Progenitor cell of endocrine pancreas (in vitro differentiated cells): ENCODE measurements at regions not wholly inside any gene's neighbourhood (a gene's known extent, or its start where the extent isn't known, plus 50 kb on each side); places are given as distances from the start of the nearest gene placed in this dataset.

Source experiments
- DNase-seq: peaks from one replicate; pipeline ENCODE4 v3.0.0; 2021; ENCODE audit warnings: low spot score; ENCODE audit not compliant: unreplicated experiment
- H3K27ac Mint-ChIP-seq: 2 replicates; pipeline ENCODE4 v1.8.0; 2021; ENCODE audit warnings: mild to moderate bottlenecking, moderate library complexity, mixed read lengths
- H3K27me3 Mint-ChIP-seq: 2 replicates; pipeline ENCODE4 v1.8.0; 2021; ENCODE audit warnings: mixed read lengths
- H3K36me3 Mint-ChIP-seq: 2 replicates; pipeline ENCODE4 v1.8.0; 2022; ENCODE audit warnings: mixed read lengths; ENCODE audit not compliant: insufficient read depth
- H3K4me1 Mint-ChIP-seq: 2 replicates; pipeline ENCODE4 v1.8.0; 2021; ENCODE audit warnings: low read depth, mixed read lengths
- H3K4me3 Mint-ChIP-seq: 2 replicates; pipeline ENCODE4 v1.8.0; 2021; ENCODE audit warnings: low read depth, mild to moderate bottlenecking, moderate library complexity, mixed read lengths
- H3K9me3 Mint-ChIP-seq: 2 replicates; pipeline ENCODE4 v1.8.0; 2021; ENCODE audit warnings: low read depth, mixed read lengths
- TF ChIP-seq, protein P1 (sequence below): fragments of 200-600 bp; sonication (generic); IDR thresholded peaks from one replicate; pipeline ENCODE4 v1.5.0; 2021; ENCODE audit warnings: antibody characterized with exemption, mild to moderate bottlenecking; ENCODE audit not compliant: unreplicated experiment

DNA sequence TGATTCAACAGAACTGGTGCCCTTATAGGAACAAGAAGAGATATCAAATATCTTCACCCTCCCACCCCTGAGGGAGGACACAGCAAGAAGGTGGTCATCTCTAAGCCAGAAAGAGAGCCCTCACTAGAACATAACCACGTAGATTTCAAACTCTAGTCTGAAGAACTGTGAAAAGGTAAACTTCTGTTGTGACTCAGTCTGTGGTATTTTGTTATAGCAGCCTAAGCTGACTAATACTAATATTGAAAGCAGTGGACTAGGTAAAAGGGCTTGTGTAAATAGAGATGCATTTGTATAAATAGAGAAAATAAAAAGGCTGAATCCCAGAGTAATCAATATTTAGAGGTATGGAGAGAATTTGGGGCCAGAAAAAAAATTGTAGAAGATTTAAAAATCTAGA, 157.6 kb upstream of the CCNH start:
- Mint-ChIP-seq H3K27me3 (no peaks in the 10 kb centered on the region), H3K27ac (no peak overlapping the region), H3K36me3 (no peaks in the 10 kb centered on the region), H3K4me1 (peaks cover 8% of the 10 kb centered on the region), H3K9me3 (peaks cover 6% of the 10 kb centered on the region), H3K4me3 (no peak overlapping the region)
- TF ChIP-seq, protein P1, sequence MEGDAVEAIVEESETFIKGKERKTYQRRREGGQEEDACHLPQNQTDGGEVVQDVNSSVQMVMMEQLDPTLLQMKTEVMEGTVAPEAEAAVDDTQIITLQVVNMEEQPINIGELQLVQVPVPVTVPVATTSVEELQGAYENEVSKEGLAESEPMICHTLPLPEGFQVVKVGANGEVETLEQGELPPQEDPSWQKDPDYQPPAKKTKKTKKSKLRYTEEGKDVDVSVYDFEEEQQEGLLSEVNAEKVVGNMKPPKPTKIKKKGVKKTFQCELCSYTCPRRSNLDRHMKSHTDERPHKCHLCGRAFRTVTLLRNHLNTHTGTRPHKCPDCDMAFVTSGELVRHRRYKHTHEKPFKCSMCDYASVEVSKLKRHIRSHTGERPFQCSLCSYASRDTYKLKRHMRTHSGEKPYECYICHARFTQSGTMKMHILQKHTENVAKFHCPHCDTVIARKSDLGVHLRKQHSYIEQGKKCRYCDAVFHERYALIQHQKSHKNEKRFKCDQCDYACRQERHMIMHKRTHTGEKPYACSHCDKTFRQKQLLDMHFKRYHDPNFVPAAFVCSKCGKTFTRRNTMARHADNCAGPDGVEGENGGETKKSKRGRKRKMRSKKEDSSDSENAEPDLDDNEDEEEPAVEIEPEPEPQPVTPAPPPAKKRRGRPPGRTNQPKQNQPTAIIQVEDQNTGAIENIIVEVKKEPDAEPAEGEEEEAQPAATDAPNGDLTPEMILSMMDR = no peak
- DNase-seq = no peak

DNA sequence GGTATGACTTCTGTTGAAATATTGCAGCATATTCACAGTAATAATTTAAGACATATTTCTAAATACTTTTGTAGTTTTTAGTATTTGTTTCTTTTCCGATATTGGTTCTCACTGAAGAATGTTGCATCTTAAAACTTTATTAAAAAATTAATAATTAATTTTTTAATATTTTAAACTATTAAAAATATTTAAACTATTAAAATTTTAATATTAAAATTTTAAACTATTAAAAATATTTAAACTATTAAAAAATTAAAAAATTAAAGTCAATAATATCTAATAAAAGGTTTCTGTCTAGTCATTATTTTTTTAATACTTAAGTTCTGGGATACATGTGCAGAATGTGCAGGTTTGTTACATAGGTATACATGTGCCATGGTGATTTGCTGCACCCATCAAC, 149.3 kb upstream of the CCNH start:
- Mint-ChIP-seq H3K36me3 (no peaks in the 10 kb centered on the region), H3K4me3 (no peak overlapping the region), H3K27me3 (no peaks in the 10 kb centered on the region), H3K9me3 (peaks cover 6% of the 10 kb centered on the region), H3K4me1 (peaks cover 20% of the 10 kb centered on the region), H3K27ac (no peak overlapping the region)
- TF ChIP-seq, protein P1 = no peak
- DNase-seq = no peak

DNA sequence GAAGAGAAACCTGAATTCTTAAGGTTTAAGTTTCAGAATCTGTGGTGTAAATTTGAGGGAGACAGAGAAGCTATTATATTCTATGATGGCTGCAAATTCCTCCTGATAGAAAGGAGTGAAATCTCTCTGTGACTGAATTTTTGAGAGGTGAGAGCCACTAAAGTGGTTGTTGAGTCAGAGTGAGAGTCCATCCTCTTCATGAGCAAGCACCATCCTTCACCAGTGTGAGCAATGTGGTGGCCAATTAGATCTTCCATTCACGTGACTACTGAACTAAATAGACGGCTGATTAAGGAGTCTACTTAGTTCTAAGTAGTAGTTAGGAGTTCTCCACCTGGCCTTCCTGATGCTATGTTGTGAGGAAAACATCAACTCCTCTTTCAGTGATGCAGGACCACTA, 147.8 kb upstream of the CCNH start:
- no peak for DNase-seq
- Mint-ChIP-seq H3K27ac (no peak overlapping the region), H3K4me3 (no peak overlapping the region), H3K4me1 (peaks cover 13% of the 10 kb centered on the region), H3K27me3 (no peaks in the 10 kb centered on the region), H3K36me3 (no peaks in the 10 kb centered on the region), H3K9me3 (peaks cover 1% of the 10 kb centered on the region)
- TF ChIP-seq, protein P1 = no peak

GRCh38 chr5:87551911-87552310, 139.2 kb upstream of the CCNH start:
- H3K4me3 Mint-ChIP-seq = no peak overlapping the region
- TF ChIP-seq, protein P1 = no peak
- H3K36me3 Mint-ChIP-seq = no peaks in the 10 kb centered on the region
- H3K27me3 Mint-ChIP-seq = no peaks in the 10 kb centered on the region
- H3K4me1 Mint-ChIP-seq = no peaks in the 10 kb centered on the region
- H3K27ac Mint-ChIP-seq = no peak overlapping the region
- H3K9me3 Mint-ChIP-seq = peaks cover 4% of the 10 kb centered on the region
- no peak for DNase-seq

- no peaks in the 10 kb centered on the region for H3K9me3 Mint-ChIP-seq
Measured at GRCh38 chr5:87541676-87542075, 128.9 kb upstream of the CCNH start.

More at GRCh38 chr5:87541676-87542075, 128.9 kb upstream of the CCNH start:
- Mint-ChIP-seq H3K27ac (no peak overlapping the region), H3K4me1 (peaks cover 1% of the 10 kb centered on the region), H3K36me3 (no peaks in the 10 kb centered on the region), H3K27me3 (no peaks in the 10 kb centered on the region), H3K4me3 (no peak overlapping the region)
- DNase-seq = no peak
- TF ChIP-seq, protein P1 = no peak
